ENCODE measurements at regions not wholly inside any gene's neighbourhood (a gene's known extent, or its start where the extent isn't known, plus 50 kb on each side); places are given as distances from the start of the nearest gene placed in this dataset.

- Mint-ChIP-seq H3K36me3 (no peaks in the 10 kb centered on the region), H3K27me3 (no peaks in the 10 kb centered on the region), H3K4me3 (no peak overlapping the region), H3K9me3 (peaks cover 3% of the 10 kb centered on the region), H3K27ac (no peak overlapping the region), H3K4me1 (peaks cover 5% of the 10 kb centered on the region)
- no peak for DNase-seq
- CTCF ChIA-PET: no interaction called here
Measured at GRCh38 chr3:177528306-177529070, 331.2 kb upstream of the TBL1XR1 start.

DNA sequence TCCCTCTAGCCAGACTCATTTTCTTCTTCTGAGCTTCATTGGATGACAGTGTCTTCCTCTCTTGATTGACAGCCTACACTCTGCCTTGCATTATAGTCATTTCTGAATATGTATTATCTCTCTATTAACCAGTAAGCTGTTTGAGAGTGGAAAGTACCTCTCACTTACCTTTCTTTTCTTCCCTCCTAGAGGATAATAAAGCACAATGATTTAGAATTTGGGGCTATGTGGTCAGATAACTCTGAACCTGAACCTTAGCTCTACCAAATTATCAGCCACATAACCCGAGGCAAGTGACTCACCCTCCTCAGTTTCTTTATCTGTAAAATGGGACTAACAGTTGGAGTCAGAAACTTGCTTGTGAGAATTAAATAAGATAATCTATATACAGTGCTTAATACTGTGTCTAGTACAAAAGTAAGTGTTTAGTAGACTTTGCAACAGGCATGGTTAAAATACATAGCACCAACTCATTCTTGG is 331.8 kb upstream of the TBL1XR1 start:
- peaks cover under 1% of the 10 kb centered on the region for H3K4me1 Mint-ChIP-seq
- CTCF ChIA-PET: no interaction called here
- peaks cover 2% of the 10 kb centered on the region for H3K36me3 Mint-ChIP-seq
- peaks cover 3% of the 10 kb centered on the region for H3K9me3 Mint-ChIP-seq
- no peak for DNase-seq
- no peak overlapping the region for H3K27ac Mint-ChIP-seq
- no peak overlapping the region for H3K4me3 Mint-ChIP-seq
- H3K27me3 Mint-ChIP-seq: no peaks in the 10 kb centered on the region

- DNase-seq: no peak
- H3K4me3 Mint-ChIP-seq: no peak overlapping the region
- peaks cover 3% of the 10 kb centered on the region for H3K9me3 Mint-ChIP-seq
- peaks cover 2% of the 10 kb centered on the region for H3K36me3 Mint-ChIP-seq
- CTCF ChIA-PET: no interaction called here
- no peaks in the 10 kb centered on the region for H3K4me1 Mint-ChIP-seq
- no peak overlapping the region for H3K27ac Mint-ChIP-seq
- H3K27me3 Mint-ChIP-seq: no peaks in the 10 kb centered on the region
Measured at GRCh38 chr3:177529716-177530335, 332.5 kb upstream of the TBL1XR1 start.

- DNase-seq: no peak
- no peak overlapping the region for H3K4me3 Mint-ChIP-seq
- CTCF ChIA-PET: interaction anchor here (0.8 kb wide), 1 partner anchor 193 kb away, joined by 3 read pairs; no protein-coding TSS in a partner anchor
Measured at GRCh38 chr3:177530908-177531307, 333.6 kb upstream of the TBL1XR1 start.

GRCh38 chr3:177536873-177537272 is 339.6 kb upstream of the TBL1XR1 start:
- Mint-ChIP-seq H3K4me1 (peaks cover 48% of the 10 kb centered on the region), H3K27me3 (peaks cover 4% of the 10 kb centered on the region), H3K27ac (no peak overlapping the region), H3K9me3 (peaks cover 3% of the 10 kb centered on the region), H3K4me3 (no peak overlapping the region), H3K36me3 (peaks cover 11% of the 10 kb centered on the region)
- CTCF ChIA-PET: interaction anchor here (1.5 kb wide), 1 partner anchor 11 kb away, joined by 3 read pairs; no protein-coding TSS in a partner anchor
- no peak for DNase-seq

More at GRCh38 chr3:177530908-177531307, 333.6 kb upstream of the TBL1XR1 start:
- H3K27me3 Mint-ChIP-seq: no peaks in the 10 kb centered on the region
- H3K36me3 Mint-ChIP-seq: peaks cover 3% of the 10 kb centered on the region
- peaks cover 1% of the 10 kb centered on the region for H3K9me3 Mint-ChIP-seq
- H3K4me1 Mint-ChIP-seq: no peaks in the 10 kb centered on the region
- no peak overlapping the region for H3K27ac Mint-ChIP-seq

DNA sequence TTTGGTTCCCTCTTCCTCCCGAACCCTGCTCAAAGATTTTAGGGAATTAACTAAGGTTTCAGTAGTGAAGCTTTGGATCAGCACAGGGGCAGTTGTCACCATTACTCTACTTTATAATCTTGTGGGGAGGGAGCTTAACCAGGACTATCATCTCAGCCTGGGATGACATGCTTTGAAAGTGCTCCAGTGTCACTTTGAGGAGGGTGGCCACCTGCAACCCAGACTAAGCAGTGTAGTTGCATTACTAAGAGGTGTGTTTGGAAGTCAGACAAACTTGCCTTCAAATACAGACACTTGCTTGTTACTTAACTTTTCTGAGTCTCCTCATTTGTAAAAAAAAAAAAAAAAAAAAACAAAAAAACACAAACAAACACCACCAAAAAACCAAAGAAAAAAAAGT is 340.3 kb upstream of the TBL1XR1 start:
- CTCF ChIA-PET: interaction anchor here (1.5 kb wide), 1 partner anchor 10 kb away, joined by 3 read pairs; no protein-coding TSS in a partner anchor
- no peak overlapping the region for H3K4me3 Mint-ChIP-seq
- H3K9me3 Mint-ChIP-seq: peaks cover 3% of the 10 kb centered on the region
- H3K36me3 Mint-ChIP-seq: peaks cover 11% of the 10 kb centered on the region
- no peak for DNase-seq
- H3K27ac Mint-ChIP-seq: peak overlapping the region; percentile 74
- H3K4me1 Mint-ChIP-seq: peaks cover 48% of the 10 kb centered on the region
- H3K27me3 Mint-ChIP-seq: peaks cover 4% of the 10 kb centered on the region

GRCh38 chr3:177538048-177538749 is 340.9 kb upstream of the TBL1XR1 start:
- Mint-ChIP-seq H3K9me3 (peaks cover 3% of the 10 kb centered on the region), H3K27me3 (peaks cover 4% of the 10 kb centered on the region), H3K4me1 (peaks cover 48% of the 10 kb centered on the region), H3K36me3 (peaks cover 11% of the 10 kb centered on the region), H3K4me3 (no peak overlapping the region), H3K27ac (peak overlapping the region; percentile 93)
- CTCF ChIA-PET: no interaction called here
- DNase-seq: no peak

DNA sequence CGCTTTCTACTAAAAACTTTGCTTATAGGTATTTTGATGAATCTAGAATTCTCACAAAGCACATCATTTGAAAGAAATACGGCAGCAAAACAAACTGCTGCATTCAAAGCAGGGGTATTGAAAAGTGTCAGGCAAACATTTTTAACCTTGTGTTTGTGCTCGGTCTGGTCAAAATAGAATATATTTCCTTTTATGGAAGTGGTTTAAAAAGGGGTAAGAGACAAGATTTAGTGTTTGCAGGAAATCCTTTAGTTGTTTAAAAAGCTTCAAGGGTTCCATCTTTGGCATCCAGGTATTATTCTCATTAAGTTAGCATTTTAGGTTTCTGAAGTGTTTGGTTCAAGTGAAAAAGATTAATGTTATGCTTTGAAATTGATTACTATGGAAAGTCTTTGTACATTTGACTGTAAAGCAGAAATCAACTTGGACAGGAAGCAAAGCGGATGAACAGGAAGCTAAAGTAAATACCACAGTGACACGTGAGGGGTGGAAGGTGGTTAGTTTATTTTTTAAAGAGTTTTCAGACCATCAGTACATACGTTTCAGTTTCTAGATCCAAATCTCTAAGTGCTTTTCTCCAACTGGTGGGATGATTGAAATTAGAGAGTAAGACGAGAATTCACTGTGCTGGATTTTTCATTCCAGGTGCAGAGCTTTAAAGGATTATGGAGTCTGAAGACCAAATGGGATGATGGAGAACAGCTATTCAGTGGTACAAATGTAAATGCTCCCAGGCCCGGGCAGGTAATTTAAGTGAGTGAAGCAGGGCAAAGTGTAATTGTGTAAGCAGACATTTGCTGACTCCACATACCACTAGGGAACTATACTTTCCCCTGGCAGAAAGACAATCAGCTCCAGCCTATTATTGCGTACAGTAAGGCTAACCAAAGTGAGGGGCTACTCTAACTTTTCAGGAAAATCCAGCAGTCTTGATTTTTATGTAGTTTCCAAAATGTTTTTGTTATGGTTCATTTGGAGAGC is 341.8 kb upstream of the TBL1XR1 start:
- peak overlapping the region; percentile 42 for H3K4me3 Mint-ChIP-seq
- peaks cover 3% of the 10 kb centered on the region for H3K9me3 Mint-ChIP-seq

GRCh38 chr3:177541541-177541940 is 344.3 kb upstream of the TBL1XR1 start:
- CTCF ChIA-PET: no interaction called here
- H3K9me3 Mint-ChIP-seq: peaks cover 6% of the 10 kb centered on the region
- H3K36me3 Mint-ChIP-seq: peaks cover 7% of the 10 kb centered on the region
- no peak overlapping the region for H3K4me3 Mint-ChIP-seq
- H3K27ac Mint-ChIP-seq: no peak overlapping the region
- DNase-seq: no peak
- H3K27me3 Mint-ChIP-seq: peaks cover 4% of the 10 kb centered on the region
- H3K4me1 Mint-ChIP-seq: peaks cover 54% of the 10 kb centered on the region

More for the DNA sequence above, 341.8 kb upstream of the TBL1XR1 start:
- Mint-ChIP-seq H3K27me3 (peaks cover 4% of the 10 kb centered on the region), H3K27ac (peak overlapping the region; percentile 93), H3K4me1 (peaks cover 48% of the 10 kb centered on the region), H3K36me3 (peaks cover 10% of the 10 kb centered on the region)
- CTCF ChIA-PET: interaction anchor here (0.8 kb wide), 1 partner anchor 179 kb away, joined by 4 read pairs; no protein-coding TSS in a partner anchor
- peak; percentile 44 for DNase-seq

GRCh38 chr3:177545964-177546363 is 348.7 kb upstream of the TBL1XR1 start:
- Mint-ChIP-seq H3K4me3 (no peak overlapping the region), H3K9me3 (peaks cover 6% of the 10 kb centered on the region), H3K27me3 (peaks cover 2% of the 10 kb centered on the region), H3K27ac (no peak overlapping the region), H3K36me3 (peaks cover 9% of the 10 kb centered on the region), H3K4me1 (peaks cover 41% of the 10 kb centered on the region)
- DNase-seq: no peak
- CTCF ChIA-PET: no interaction called here

GRCh38 chr3:177547711-177548350 is 350.5 kb upstream of the TBL1XR1 start:
- H3K4me1 Mint-ChIP-seq: peaks cover 54% of the 10 kb centered on the region
- H3K4me3 Mint-ChIP-seq: no peak overlapping the region
- CTCF ChIA-PET: interaction anchor here (1.0 kb wide), 1 partner anchor 11 kb away, joined by 3 read pairs; no protein-coding TSS in a partner anchor

DNA sequence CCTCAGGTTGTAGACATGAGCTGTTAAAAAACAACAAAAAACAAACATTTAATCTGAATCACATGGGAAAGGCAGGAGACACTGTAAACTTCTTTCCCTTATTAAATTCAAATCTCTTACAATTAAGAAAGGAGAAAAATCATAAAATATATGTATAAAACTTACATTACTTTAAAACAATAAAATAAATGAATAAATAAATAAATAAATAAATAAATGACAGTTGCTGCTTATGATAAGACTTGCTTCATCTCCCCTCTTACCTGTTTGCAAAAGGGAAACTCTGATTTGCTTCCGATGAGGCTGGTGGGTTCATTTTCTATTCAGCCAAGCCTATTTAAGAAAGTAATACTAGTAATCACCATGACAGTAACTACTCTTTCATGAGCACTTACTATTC is 353.4 kb upstream of the TBL1XR1 start:
- Mint-ChIP-seq H3K36me3 (peaks cover 7% of the 10 kb centered on the region), H3K27me3 (no peaks in the 10 kb centered on the region), H3K27ac (peak overlapping the region; percentile 87), H3K4me3 (no peak overlapping the region), H3K9me3 (peaks cover 4% of the 10 kb centered on the region), H3K4me1 (peaks cover 66% of the 10 kb centered on the region)
- CTCF ChIA-PET: no interaction called here
- DNase-seq: no peak

More at GRCh38 chr3:177547711-177548350, 350.5 kb upstream of the TBL1XR1 start:
- no peak for DNase-seq
- H3K27ac Mint-ChIP-seq: peak overlapping the region; percentile 56
- H3K9me3 Mint-ChIP-seq: peaks cover 4% of the 10 kb centered on the region
- peaks cover 7% of the 10 kb centered on the region for H3K36me3 Mint-ChIP-seq
- no peaks in the 10 kb centered on the region for H3K27me3 Mint-ChIP-seq

DNA sequence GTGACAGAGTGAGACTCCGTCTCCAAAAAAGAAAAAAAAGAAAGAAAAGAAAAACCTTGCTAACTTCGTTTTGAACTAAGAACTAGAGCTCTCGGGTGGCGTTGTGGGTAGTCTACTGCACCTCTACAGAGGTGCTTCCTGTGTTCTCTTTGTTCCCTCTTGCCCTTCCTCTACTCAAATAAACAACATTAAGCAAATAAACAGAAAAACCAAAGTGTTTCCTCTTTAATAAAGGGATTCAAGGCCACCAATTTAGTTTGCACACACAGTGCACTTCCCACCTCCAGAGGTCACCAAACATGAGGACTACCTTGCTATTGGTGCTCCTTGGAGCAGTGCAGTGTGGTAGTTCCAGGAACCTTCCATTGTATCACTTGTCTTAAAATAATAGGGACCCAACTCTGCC is 354.2 kb upstream of the TBL1XR1 start:
- Mint-ChIP-seq H3K4me1 (peaks cover 65% of the 10 kb centered on the region), H3K36me3 (peaks cover 7% of the 10 kb centered on the region), H3K4me3 (peak overlapping the region; percentile 13)

More for the DNA sequence above, 354.2 kb upstream of the TBL1XR1 start:
- CTCF ChIA-PET: no interaction called here
- peak overlapping the region; percentile 87 for H3K27ac Mint-ChIP-seq
- DNase-seq: peak; percentile 46
- H3K9me3 Mint-ChIP-seq: no peaks in the 10 kb centered on the region
- no peaks in the 10 kb centered on the region for H3K27me3 Mint-ChIP-seq
